NCI-H774 (cell line): ENCODE measurements at regions not wholly inside any gene's neighbourhood (a gene's known extent, or its start where the extent isn't known, plus 50 kb on each side); places are given as distances from the start of the nearest gene placed in this dataset.
"Not testable (repeated sequence)": the region's sequence is repeated elsewhere in the genome, so short reads cannot be mapped to it uniquely, and the experiment has no call there.

Experiments used
- DNase-seq: peaks from one replicate; lab custom pipeline; 2025; lab: John Stamatoyannopoulos, UW

GRCh38 chr6:120511712-120512111 lies 822.6 kb downstream of the TBC1D32 start:
- no peak for DNase-seq

DNA sequence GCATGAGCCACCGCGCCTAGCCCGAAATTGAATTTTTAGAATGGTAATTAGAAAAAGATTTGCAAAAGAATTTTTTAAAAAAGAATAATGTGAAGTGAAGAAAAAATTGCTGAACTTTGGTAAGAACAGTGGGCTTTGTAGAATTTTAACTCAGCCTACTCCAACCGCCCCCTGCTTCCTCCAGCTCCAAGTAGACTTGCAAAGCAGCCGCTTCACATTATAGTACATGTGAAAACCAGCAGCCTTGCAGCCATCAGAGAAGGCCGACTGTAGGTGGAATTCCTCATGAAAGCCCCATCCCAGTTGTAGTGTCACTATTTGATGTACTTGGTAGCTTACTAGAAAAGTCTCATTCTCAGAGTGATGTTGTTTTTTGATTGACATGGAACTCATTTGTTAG lies 835.6 kb downstream of the TBC1D32 start:
- no peak for DNase-seq

GRCh38 chr6:120496661-120497060 lies 837.6 kb downstream of the TBC1D32 start:
- DNase-seq: no peak

DNA sequence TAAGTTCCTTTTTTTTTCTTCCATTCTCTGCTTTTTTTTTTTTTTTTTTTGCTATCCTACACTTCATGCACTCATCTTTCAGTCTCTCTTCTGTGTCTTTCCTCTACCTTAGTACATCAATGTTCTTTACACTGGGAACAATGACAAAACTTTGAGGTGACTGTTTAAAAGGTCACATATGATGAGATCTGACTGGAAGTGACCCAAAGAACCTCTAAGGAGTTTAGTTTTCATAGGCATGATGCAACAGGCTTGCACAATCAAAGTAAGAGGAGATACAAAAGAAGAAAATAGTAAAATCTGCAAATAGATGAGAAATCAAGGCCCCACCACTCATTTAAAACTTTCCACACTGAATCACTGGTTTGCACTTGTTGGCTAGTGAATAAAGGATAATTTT lies 840.8 kb downstream of the TBC1D32 start:
- DNase-seq: no peak

GRCh38 chr6:120489941-120490340 lies 844.3 kb downstream of the TBC1D32 start:
- DNase-seq: no peak

- no peak for DNase-seq
Measured at GRCh38 chr6:120484146-120484545, 850.1 kb downstream of the TBC1D32 start.

DNA sequence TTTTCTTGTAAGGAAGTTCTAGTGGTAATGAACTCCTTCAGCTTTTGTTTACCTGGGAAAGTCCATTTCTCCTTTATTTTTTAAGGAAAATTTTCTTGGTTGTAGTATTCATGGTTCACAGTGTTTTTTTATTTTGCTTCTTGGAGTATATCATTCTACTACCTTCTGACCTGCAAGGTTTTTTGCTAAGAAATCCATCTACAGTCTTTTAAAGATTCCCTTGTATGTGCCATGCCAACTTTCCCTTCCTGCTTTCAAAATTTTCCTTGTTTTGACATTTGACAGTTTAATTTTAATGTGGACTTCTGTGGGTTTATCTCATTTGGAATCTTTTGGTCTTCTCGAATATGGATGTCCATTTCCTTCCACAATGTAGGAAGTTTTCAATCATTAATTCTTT lies 855.6 kb downstream of the TBC1D32 start:
- no peak for DNase-seq

DNA sequence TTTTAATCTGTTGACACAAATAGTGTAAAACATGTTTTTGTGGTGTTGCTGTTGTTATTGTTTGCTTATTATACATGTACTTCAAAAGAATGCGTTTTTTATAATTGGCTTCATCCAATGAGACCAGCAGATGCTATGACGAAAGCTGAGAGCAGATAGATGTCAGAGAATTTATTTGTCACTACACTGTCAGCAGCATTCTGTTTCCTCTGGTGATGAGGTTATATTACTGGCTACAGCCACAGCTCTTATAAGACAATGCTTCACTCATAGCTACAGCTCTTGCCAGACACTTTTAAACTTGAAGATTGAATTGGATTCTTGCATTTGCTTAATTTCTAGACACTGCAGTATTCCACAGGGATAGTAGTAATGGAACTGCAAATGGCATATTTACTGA lies 860.5 kb downstream of the TBC1D32 start:
- no peak for DNase-seq

- no peak for DNase-seq
Measured at GRCh38 chr6:120468486-120468885, 865.8 kb downstream of the TBC1D32 start.

- no peak for DNase-seq
Measured at GRCh38 chr6:120451508-120451907, 882.8 kb downstream of the TBC1D32 start.

DNA sequence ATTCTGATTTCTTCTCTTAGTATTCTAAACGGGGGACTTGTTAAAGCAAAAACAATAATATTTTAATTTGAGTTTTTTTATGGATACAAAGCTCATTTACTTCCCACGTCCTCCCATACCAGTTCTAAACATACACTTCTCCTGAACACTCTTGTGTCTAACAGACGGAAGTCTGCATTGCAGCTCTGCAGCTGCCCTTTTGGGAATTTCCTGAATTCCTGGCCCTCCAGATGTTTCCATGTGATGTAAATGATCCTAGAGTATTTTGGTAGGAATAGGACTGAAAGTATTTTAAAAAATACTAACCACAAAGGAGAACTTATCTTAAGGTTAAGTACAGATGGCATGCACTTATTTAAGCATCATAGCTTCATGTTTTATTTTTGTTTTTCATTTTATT lies 886.7 kb downstream of the TBC1D32 start:
- DNase-seq: no peak

DNA sequence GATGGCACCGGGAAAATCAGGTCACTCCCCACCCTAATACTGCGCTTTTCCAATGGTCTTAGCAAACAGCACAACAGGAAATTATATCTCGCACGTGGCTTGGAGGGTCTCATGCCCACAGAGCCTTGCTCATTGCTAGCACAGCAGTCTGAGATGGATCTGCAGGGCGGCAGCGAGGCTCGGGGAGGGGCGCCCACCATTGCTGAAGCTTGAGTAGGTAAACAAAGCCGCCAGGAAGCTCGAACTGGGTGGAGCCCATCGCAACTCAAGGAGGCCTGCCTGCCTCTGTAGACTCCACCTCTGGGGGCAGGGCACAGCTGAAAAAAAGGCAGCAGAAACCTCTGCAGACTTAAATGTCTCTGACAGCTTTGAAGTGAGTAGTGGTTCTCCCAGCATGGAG lies 901.4 kb downstream of the TBC1D32 start:
- not testable (repeated sequence) for DNase-seq

- no peak for DNase-seq
Measured at GRCh38 chr6:120431841-120432240, 902.4 kb downstream of the TBC1D32 start.

GRCh38 chr6:120411394-120411793 lies 922.9 kb downstream of the TBC1D32 start:
- no peak for DNase-seq

GRCh38 chr6:120410586-120410985 lies 923.7 kb downstream of the TBC1D32 start:
- DNase-seq: peak; percentile 50

- DNase-seq: no peak
Measured at GRCh38 chr6:120407696-120408095, 926.6 kb downstream of the TBC1D32 start.

- no peak for DNase-seq
Measured at GRCh38 chr6:120405947-120406346, 928.3 kb downstream of the TBC1D32 start.

DNA sequence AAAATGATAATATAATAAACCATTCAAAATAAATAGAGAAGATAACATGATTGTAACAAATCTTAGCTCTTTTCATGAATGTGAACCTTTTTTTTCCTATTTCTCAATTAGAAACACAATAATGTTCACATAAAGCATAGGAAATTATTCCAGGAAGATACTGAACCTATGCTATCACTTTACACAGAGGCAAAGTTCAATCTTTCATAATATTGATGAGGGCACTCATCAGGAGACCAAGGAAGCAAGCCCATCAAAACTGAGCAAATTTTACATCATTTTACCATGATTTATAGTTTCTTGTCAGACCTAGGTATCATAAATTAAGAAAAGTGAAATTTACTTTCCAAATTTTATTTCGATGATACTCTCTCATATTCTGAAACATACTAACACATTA lies 938.5 kb downstream of the TBC1D32 start:
- DNase-seq: no peak

- DNase-seq: no peak
Measured at GRCh38 chr6:120395330-120395729, 939.0 kb downstream of the TBC1D32 start.

- no peak for DNase-seq
Measured at GRCh38 chr6:120392941-120393340, 941.3 kb downstream of the TBC1D32 start.

DNA sequence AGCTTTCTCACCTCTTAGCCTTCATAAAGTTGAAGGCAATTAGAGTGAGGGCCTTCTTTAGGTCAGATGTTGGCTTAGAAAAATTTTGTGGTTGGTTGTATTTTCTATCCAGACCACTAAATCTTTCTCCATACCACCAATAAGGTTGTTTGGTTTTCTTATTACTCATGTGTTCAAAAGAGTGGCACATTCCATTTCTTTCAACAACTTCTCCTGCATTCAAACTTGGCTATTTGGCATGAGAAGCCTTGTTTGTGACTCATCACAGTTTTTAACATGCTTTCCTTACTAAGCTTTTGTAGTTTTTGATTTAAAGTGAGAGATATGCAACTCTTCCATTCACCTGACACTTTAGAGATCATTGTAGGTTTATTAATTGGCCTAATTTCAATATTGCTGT lies 949.6 kb downstream of the TBC1D32 start:
- DNase-seq: no peak

DNA sequence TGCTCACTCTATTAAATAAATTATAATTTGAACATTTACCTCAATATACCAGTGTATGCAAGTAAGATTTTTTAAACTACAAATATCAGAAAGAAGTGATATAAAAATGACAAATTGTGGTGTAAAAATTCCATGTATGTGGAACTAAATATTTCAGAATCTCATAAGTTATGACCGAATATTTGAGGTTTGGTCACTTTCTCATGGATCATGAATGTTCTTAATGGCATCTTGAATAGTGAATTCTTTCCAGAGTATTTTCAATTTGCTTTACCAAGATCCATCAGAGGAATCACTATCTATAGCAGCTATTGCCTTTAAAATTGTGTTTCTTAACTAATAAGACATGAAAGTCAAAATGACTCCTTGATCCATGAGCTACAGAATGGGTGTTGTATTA lies 950.6 kb downstream of the TBC1D32 start:
- no peak for DNase-seq

- no peak for DNase-seq
Measured at GRCh38 chr6:120378582-120379220, 955.6 kb downstream of the TBC1D32 start.

GRCh38 chr6:120373185-120373584 lies 961.1 kb downstream of the TBC1D32 start:
- no peak for DNase-seq

DNA sequence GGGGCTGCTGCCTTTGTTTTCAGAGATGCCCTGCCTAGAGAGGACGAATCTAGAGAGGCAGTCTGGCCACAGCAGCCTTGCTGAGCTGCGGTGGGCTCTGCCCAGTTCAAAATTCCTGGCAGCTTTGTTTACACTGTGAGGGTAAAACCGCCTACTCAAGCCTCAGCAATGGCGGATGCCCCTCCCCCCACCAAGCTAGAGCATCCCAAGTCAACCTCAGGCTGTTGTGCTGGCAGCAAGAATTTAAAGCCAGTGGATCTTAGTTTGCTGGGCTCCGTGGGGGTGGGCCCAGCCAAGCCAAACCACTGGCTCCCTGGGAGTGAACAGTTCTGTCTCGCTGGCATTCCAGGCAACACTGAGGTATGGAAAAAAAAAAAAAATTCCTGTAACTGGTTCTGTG lies 970.9 kb downstream of the TBC1D32 start:
- DNase-seq: no peak
